ENCODE measurements at regions not wholly inside any gene's neighbourhood (a gene's known extent, or its start where the extent isn't known, plus 50 kb on each side); places are given as distances from the start of the nearest gene placed in this dataset.

GRCh38 chr6:54041239-54041638 is 70.0 kb upstream of the MLIP start:
- BruUV-seq (replicated peaks), result no TSS peak
- Histone ChIP-seq H3K27me3 (ENCODE audit: insufficient read depth, low read depth) (no peaks in the 10 kb centered on the region), H3F3A (ENCODE audit: insufficient read depth, low read depth) (no peaks in the 10 kb centered on the region), H3K9me3 (ENCODE audit: insufficient read depth, low read depth) (no peaks in the 10 kb centered on the region), H2AFZ (no peak overlapping the region), H3K4me3 (no peak overlapping the region), H3K9me2 (ENCODE audit: insufficient read depth) (no peaks in the 10 kb centered on the region), H3K36me3 (ENCODE audit: low read depth) (no peaks in the 10 kb centered on the region), H3K4me2 (no peak overlapping the region), H3K79me2 (ENCODE audit: low read depth) (no peaks in the 10 kb centered on the region), H3K4me1 (replicated peaks; ENCODE audit: insufficient read depth) (no peaks in the 10 kb centered on the region), H4K20me1 (ENCODE audit: insufficient read depth) (no peaks in the 10 kb centered on the region), H3K27ac (no peak overlapping the region)
- TF ChIP-seq EZH2 (IDR thresholded peaks at IDR 0.05; ENCODE audit: low read depth) (no peak), CTCF (conservative IDR thresholded peaks at IDR 0.05) (no peak)
- intact Hi-C loops (cut with micrococcal nuclease; ENCODE audit: unreplicated experiment), result no loop called here
- POLR2A ChIA-PET (ENCODE audit: unreplicated experiment), result no interaction called here
- CTCF ChIA-PET, result no interaction called here
- no peak for DNase-seq

GRCh38 chr6:54043360-54043759 is 67.9 kb upstream of the MLIP start:
- Histone ChIP-seq H3K79me2 (ENCODE audit: low read depth) (no peaks in the 10 kb centered on the region), H3K4me3 (no peak overlapping the region), H4K20me1 (ENCODE audit: insufficient read depth) (no peaks in the 10 kb centered on the region; the same call in 1 of the 2 replicates), H3K9me2 (ENCODE audit: insufficient read depth) (no peaks in the 10 kb centered on the region; the same call in 1 of the 2 replicates), H2AFZ (no peak overlapping the region; the same call in 1 of the 2 replicates), H3K9me3 (ENCODE audit: insufficient read depth, low read depth) (no peaks in the 10 kb centered on the region), H3F3A (ENCODE audit: insufficient read depth, low read depth) (no peaks in the 10 kb centered on the region), H3K4me2 (no peak overlapping the region), H3K36me3 (ENCODE audit: low read depth) (no peaks in the 10 kb centered on the region), H3K4me1 (replicated peaks; ENCODE audit: insufficient read depth) (no peaks in the 10 kb centered on the region), H3K27ac (no peak overlapping the region), H3K27me3 (ENCODE audit: insufficient read depth, low read depth) (no peaks in the 10 kb centered on the region)
- DNase-seq, result no peak
- intact Hi-C loops (cut with micrococcal nuclease; ENCODE audit: unreplicated experiment), result no loop called here
- BruUV-seq (replicated peaks), result no TSS peak
- TF ChIP-seq EZH2 (IDR thresholded peaks at IDR 0.05; ENCODE audit: low read depth), result no peak
- no peak for TF ChIP-seq CTCF (conservative IDR thresholded peaks at IDR 0.05)
- CTCF ChIA-PET, result no interaction called here
- POLR2A ChIA-PET (ENCODE audit: unreplicated experiment), result no interaction called here

- ChIA-PET POLR2A (ENCODE audit: unreplicated experiment) (no interaction called here), CTCF (no interaction called here)
- no peaks in the 10 kb centered on the region; the same call in 1 of the 2 replicates for H4K20me1 ChIP-seq (ENCODE audit: insufficient read depth)
- no peak overlapping the region for H3K27ac ChIP-seq
- no peaks in the 10 kb centered on the region for H3K4me1 ChIP-seq (replicated peaks; ENCODE audit: insufficient read depth)
- no peaks in the 10 kb centered on the region for H3K9me3 ChIP-seq (ENCODE audit: insufficient read depth, low read depth)
- H3K36me3 ChIP-seq (ENCODE audit: low read depth), result no peaks in the 10 kb centered on the region
- BruUV-seq (replicated peaks), result no TSS peak
- no peaks in the 10 kb centered on the region for H3K27me3 ChIP-seq (ENCODE audit: insufficient read depth, low read depth)
- H3K4me2 ChIP-seq, result no peak overlapping the region
- no peaks in the 10 kb centered on the region for H3K79me2 ChIP-seq (ENCODE audit: low read depth)
- intact Hi-C loops (cut with micrococcal nuclease; ENCODE audit: unreplicated experiment), result no loop called here
- H3K4me3 ChIP-seq, result no peak overlapping the region
- no peak for TF ChIP-seq CTCF (conservative IDR thresholded peaks at IDR 0.05)
- TF ChIP-seq EZH2 (IDR thresholded peaks at IDR 0.05; ENCODE audit: low read depth), result no peak
- H2AFZ ChIP-seq, result no peak overlapping the region; the same call in 1 of the 2 replicates
- no peak for DNase-seq
- H3F3A ChIP-seq (ENCODE audit: insufficient read depth, low read depth), result no peaks in the 10 kb centered on the region
- no peaks in the 10 kb centered on the region; the same call in 1 of the 2 replicates for H3K9me2 ChIP-seq (ENCODE audit: insufficient read depth)
Measured at GRCh38 chr6:54044059-54044458, 67.2 kb upstream of the MLIP start.
